HG02798 (cell line): ENCODE measurements at regions not wholly inside any gene's neighbourhood (a gene's known extent, or its start where the extent isn't known, plus 50 kb on each side); places are given as distances from the start of the nearest gene placed in this dataset.

Source experiments
- ATAC-seq: cut with Tn5 transposase; IDR thresholded peaks from one replicate; pipeline ENCODE4 v1.9.1; 2021; ENCODE audit warnings: mild to moderate bottlenecking; ENCODE audit not compliant: unreplicated experiment, poor library complexity

GRCh38 chr9:13478639-13479038 is 199.1 kb upstream of the MPDZ start:
- no peak for ATAC-seq

GRCh38 chr9:13478160-13478559 is 198.7 kb upstream of the MPDZ start:
- no peak for ATAC-seq

GRCh38 chr9:13470836-13471235 is 191.3 kb upstream of the MPDZ start:
- no peak for ATAC-seq

GRCh38 chr9:13467157-13467556 is 187.7 kb upstream of the MPDZ start:
- no peak for ATAC-seq

- ATAC-seq: no peak
These were observed 182.0 kb upstream of the MPDZ start for GRCh38 chr9:13461414-13461991.

GRCh38 chr9:13459071-13459470 is 179.6 kb upstream of the MPDZ start:
- ATAC-seq: no peak

- ATAC-seq: no peak
These were observed 178.3 kb upstream of the MPDZ start for GRCh38 chr9:13457795-13458194.

- peak; percentile 68 for ATAC-seq
These were observed 171.2 kb upstream of the MPDZ start for GRCh38 chr9:13450723-13451122.

- no peak for ATAC-seq
These were observed 169.0 kb upstream of the MPDZ start for GRCh38 chr9:13448482-13448881.

- no peak for ATAC-seq
These were observed 168.4 kb upstream of the MPDZ start for GRCh38 chr9:13447843-13448422.

GRCh38 chr9:13446938-13447842 is 167.7 kb upstream of the MPDZ start:
- ATAC-seq: no peak

GRCh38 chr9:13446286-13446937 is 166.9 kb upstream of the MPDZ start:
- ATAC-seq: no peak

GRCh38 chr9:13445103-13445500 is 165.6 kb upstream of the MPDZ start:
- no peak for ATAC-seq

GRCh38 chr9:13444245-13445102 is 165.0 kb upstream of the MPDZ start:
- ATAC-seq: no peak

GRCh38 chr9:13443346-13444244 is 164.1 kb upstream of the MPDZ start:
- ATAC-seq: no peak

GRCh38 chr9:13439685-13440476 is 160.4 kb upstream of the MPDZ start:
- no peak for ATAC-seq

GRCh38 chr9:13437866-13438265 is 158.4 kb upstream of the MPDZ start:
- ATAC-seq: no peak

- ATAC-seq: no peak
These were observed 157.1 kb upstream of the MPDZ start for GRCh38 chr9:13436591-13436990.
